Activated CD8-positive, alpha-beta memory T cell treated with anti-CD3 and anti-CD28 coated beads for 4 hours (primary cell): ENCODE measurements at regions not wholly inside any gene's neighbourhood (a gene's known extent, or its start where the extent isn't known, plus 50 kb on each side); places are given as distances from the start of the nearest gene placed in this dataset.
"Not testable (repeated sequence)": the region's sequence is repeated elsewhere in the genome, so short reads cannot be mapped to it uniquely, and the experiment has no call there.

Source experiments
- DNase-seq, 2 donors: peaks; one replicate each; pipeline ENCODE4 v3.0.0-alpha.2; 2020; ENCODE audit warnings: low read depth in 2 of 2

GRCh38 chr7:155377071-155377837 lies 79.6 kb downstream of the INSIG1 start:
- DNase-seq: no peak

- no peak for DNase-seq
Measured at GRCh38 chr7:155377838-155378579, 79.9 kb upstream of the EN2 start.

- no peak for DNase-seq
Measured at GRCh38 chr7:155378580-155378934, 79.4 kb upstream of the EN2 start.

GRCh38 chr7:155378959-155379871 lies 78.7 kb upstream of the EN2 start:
- DNase-seq: no peak

GRCh38 chr7:155380221-155380861 lies 77.6 kb upstream of the EN2 start:
- DNase-seq: peak; percentile 30 to 44

- DNase-seq: no peak
Measured at GRCh38 chr7:155380976-155381851, 76.7 kb upstream of the EN2 start.

- no peak for DNase-seq
Measured at GRCh38 chr7:155381852-155382801, 75.8 kb upstream of the EN2 start.

- DNase-seq: no peak
Measured at GRCh38 chr7:155382802-155383171, 75.1 kb upstream of the EN2 start.

- DNase-seq: no peak
Measured at GRCh38 chr7:155383756-155384491, 74.0 kb upstream of the EN2 start.

GRCh38 chr7:155384751-155385150 lies 73.2 kb upstream of the EN2 start:
- no peak for DNase-seq

GRCh38 chr7:155385182-155385581 lies 72.7 kb upstream of the EN2 start:
- not testable (repeated sequence) for DNase-seq

GRCh38 chr7:155386608-155387007 lies 71.3 kb upstream of the EN2 start:
- DNase-seq: no peak

- DNase-seq: no peak
Measured at GRCh38 chr7:155387066-155387620, 70.8 kb upstream of the EN2 start.

- DNase-seq: no peak
Measured at GRCh38 chr7:155388561-155388960, 69.4 kb upstream of the EN2 start.

- DNase-seq: no peak
Measured at GRCh38 chr7:155391414-155391813, 66.5 kb upstream of the EN2 start.

GRCh38 chr7:155392726-155393570 lies 65.0 kb upstream of the EN2 start:
- DNase-seq: no peak

- DNase-seq: no peak
Measured at GRCh38 chr7:155394413-155394812, 63.5 kb upstream of the EN2 start.
